GM23248 (cell line): ENCODE measurements at regions not wholly inside any gene's neighbourhood (a gene's known extent, or its start where the extent isn't known, plus 50 kb on each side); places are given as distances from the start of the nearest gene placed in this dataset.

ENCODE experiments used
- EZH2 ChIP-seq: fragments of 200-600 bp; sonication (generic); IDR thresholded peaks from 2 replicates; pipeline ENCODE4 v1.6.1; 2018; ENCODE audit warnings: antibody characterized with exemption, mild to moderate bottlenecking; ENCODE audit not compliant: insufficient read depth, poor library complexity, severe bottlenecking
- EZH2phosphoT487 ChIP-seq: fragments of 200-600 bp; sonication (generic); IDR thresholded peaks from 2 replicates; pipeline ENCODE4 v1.6.1; 2018; ENCODE audit warnings: antibody characterized with exemption, moderate library complexity, mild to moderate bottlenecking, low read depth; ENCODE audit not compliant: insufficient read depth

- TF ChIP-seq EZH2: no peak
- no peak for TF ChIP-seq EZH2phosphoT487
Measured at GRCh38 chr11:90775567-90776165, 552.8 kb upstream of the CHORDC1 start.
